NCI-H1105 (cell line): ENCODE measurements at regions not wholly inside any gene's neighbourhood (a gene's known extent, or its start where the extent isn't known, plus 50 kb on each side); places are given as distances from the start of the nearest gene placed in this dataset.
"Not testable (repeated sequence)": the region's sequence is repeated elsewhere in the genome, so short reads cannot be mapped to it uniquely, and the experiment has no call there.

ENCODE experiments used
- DNase-seq: peaks from one replicate; lab custom pipeline; 2025; lab: John Stamatoyannopoulos, UW

- DNase-seq, result no peak
Measured at GRCh38 chr1:196090226-196090625, 518.0 kb downstream of the KCNT2 start.

- DNase-seq, result no peak
Measured at GRCh38 chr1:196088541-196088940, 519.7 kb downstream of the KCNT2 start.

GRCh38 chr1:196078691-196079090 lies 529.5 kb downstream of the KCNT2 start:
- no peak for DNase-seq

- DNase-seq, result no peak
Measured at GRCh38 chr1:196075621-196076020, 532.6 kb downstream of the KCNT2 start.

DNA sequence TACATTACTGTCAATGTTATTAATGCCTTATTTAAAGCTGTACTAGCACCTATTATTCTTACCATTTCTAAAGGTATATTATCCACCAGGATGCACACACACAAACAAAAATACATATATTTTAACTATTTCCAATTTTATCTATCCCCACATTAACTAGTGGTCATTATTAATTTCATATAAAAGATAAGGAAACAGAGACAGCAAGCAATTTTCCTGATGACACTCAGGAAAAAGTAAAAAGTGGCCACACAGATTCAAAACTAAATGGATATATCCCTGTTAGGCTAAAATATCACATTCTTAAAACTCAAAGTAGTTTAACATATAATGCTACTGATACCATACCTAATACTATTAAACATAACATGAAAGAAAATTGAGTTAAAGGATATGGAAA lies 534.1 kb downstream of the KCNT2 start:
- no peak for DNase-seq

DNA sequence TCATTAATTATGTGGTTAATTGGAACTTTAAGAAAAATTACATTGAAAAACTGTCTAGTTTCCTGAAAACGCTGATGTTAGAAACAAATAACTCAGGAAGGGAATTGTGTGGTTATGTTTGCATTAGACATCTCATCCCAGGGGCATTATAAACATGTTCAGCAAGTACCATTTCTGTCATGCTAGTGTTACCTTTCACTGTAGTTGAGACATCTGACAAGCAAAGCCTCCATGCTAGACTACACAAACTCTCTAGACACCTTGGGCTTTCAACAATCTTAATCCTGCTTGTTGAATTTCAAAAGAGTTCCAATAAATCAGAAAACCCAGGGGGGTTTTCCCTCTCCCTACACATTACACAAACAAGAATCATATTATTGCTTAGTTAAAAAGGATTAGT lies 536.8 kb downstream of the KCNT2 start:
- no peak for DNase-seq

DNA sequence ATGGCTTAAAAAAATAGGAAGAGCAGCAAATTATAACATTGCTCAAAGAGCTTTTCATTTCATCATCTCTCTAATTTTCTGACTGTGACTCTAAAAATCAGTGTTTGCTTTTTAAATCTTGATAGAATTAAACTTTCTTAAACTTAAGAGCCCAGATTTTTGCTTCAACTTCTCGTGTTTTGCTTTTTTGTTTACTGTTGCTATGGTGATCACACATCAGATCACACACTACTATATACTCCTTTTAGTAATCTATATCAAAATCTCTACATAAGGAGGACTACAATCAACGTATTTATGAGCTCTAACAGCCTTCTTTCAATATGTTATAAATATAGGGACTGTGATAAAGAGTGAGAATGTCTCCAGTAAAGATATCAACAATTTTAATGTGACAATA lies 537.3 kb downstream of the KCNT2 start:
- no peak for DNase-seq

- DNase-seq, result no peak
Measured at GRCh38 chr1:196063952-196064351, 544.3 kb downstream of the KCNT2 start.

- DNase-seq, result no peak
Measured at GRCh38 chr1:196063294-196063693, 544.9 kb downstream of the KCNT2 start.

DNA sequence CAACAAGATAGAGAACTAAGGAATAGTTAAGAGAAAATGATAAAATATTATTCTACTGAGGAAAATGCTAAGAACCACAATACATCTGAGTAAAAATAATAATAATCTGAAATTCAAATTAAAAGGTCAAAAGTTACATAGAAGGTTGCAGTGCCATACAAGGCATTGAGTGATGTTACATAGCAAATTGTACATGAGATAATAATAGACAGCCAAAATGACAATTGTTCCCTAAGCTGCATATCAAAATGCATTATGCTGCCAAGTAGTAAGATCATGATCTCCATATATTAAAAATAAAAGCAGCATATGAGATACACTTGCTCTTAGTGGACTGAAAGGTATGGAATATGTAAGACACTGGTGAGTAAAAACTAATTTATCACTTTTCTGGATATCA lies 547.7 kb downstream of the KCNT2 start:
- DNase-seq, result no peak

- DNase-seq, result no peak
Measured at GRCh38 chr1:196059210-196059609, 549.0 kb downstream of the KCNT2 start.

DNA sequence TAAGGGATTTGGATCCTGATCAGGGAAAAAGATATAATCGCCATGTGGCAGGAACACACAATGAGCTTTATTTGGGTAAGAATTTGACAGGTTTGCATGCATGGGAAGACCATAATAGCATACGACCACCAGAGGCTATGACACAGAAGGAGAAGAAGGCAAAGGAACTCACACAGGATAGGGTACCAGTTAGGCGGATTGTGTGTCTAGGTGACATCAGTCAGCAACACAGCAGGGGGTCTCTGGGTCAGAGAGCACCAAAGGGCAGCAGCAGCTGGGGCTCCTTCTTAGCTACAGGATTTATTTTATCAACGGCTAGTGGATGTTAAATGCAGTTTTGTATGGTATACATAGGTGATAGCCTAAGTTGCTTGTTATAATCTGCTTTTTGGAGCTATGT lies 551.3 kb downstream of the KCNT2 start:
- DNase-seq, result no peak

GRCh38 chr1:196049407-196049806 lies 558.8 kb downstream of the KCNT2 start:
- DNase-seq, result no peak

DNA sequence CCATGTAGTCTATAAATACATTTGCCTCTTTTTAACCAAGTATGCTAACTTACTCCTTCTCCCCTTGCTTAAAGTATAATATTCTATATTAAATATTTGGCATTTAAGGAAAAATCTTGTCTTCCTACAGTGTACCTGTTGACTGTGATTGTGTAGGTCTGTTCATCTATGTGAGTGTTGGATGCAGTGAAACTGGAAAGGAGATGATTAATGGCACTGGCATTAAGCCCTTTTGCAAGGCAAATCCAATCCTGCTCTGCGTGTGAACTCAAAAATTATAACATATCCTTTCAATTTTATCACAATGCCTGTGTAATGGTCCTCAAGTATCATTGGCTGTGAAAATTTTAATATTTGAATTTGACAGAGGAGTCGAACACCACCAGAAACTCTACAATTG lies 565.0 kb downstream of the KCNT2 start:
- no peak for DNase-seq

DNA sequence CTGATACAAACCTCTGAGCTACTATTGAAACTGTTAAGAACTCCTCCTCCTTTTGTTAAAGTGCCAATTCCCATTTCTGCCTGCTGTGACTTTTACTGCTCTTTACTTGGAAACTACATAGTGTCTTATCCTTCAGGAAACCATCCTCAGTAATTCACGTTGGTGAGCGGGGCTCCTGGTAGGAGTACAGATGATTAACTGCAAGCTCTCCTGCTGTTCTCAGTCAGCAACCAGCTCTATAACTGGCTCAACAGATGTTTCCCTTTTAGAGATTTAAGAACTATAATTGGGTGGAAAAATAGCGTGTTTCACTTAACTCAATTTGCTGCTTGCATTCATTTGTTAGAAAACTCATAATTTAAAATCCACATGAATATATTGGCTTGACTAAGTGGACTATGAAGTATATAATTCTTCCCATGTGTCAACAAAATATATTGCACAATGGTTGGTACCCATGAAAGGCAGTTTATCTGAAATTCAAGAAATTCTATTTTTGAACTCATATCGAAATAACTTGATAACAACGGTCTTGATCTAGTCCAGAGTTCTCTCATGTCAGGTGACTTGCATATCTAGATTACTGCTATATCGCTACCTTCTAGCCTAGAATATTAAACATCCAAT lies 574.0 kb downstream of the KCNT2 start:
- no peak for DNase-seq

DNA sequence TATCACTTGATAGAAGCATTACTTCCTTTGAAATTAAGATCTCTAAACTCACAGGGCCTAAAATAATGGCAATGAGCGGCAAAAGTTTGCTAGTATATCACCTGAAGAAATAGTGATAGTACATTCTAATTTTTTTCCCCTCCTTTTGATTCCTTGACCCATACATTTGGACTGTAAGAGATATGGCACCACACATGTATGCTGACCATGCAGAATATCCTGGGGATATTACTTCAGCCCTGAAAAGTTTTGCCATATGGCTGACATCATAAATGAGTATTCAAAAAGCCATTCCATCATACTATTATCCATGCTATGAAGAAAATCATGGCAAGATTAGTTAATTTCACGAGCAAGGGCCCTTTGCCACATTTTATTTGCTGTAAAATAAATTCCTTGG lies 576.9 kb downstream of the KCNT2 start:
- not testable (repeated sequence) for DNase-seq

- no peak for DNase-seq
Measured at GRCh38 chr1:196030455-196030854, 577.8 kb downstream of the KCNT2 start.

DNA sequence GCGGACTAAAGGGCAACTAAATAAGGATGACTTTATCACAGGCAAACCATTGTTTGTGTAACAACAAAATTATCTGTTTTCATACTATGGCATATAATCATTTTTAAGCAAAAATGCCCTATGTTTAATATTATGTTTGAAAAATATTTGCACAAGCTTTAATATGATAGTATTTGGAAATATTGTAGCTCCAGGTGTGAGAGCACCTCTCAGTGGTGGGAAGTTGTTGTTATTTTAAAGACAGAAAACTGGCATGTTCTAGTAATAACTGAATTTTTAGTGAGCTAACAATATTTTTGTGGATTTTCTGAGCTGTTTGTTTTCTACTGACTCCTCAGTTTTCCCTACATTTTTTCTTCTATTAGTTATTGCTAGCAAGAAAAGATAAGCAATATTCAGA lies 578.8 kb downstream of the KCNT2 start:
- DNase-seq, result no peak

DNA sequence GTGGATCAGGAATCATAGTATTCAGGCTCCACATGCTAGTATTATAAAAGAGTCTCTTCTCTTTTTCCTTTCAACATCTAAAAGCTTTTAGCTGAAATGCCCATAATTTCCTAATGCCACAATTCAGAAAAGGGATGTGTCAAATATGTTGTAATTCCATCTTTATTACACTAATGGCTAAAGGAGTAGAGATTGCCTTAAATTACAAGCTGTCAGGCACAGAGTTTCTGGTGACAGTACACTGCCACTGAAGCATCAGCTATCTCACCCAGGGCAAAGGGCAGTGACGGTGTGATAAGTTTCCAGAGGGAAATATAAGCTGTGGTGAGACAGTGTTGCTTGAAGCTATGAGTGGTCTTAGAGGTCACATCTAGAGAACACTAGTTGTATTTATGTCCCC lies 581.1 kb downstream of the KCNT2 start:
- DNase-seq, result no peak

- not testable (repeated sequence) for DNase-seq
Measured at GRCh38 chr1:196021174-196021573, 587.1 kb downstream of the KCNT2 start.

DNA sequence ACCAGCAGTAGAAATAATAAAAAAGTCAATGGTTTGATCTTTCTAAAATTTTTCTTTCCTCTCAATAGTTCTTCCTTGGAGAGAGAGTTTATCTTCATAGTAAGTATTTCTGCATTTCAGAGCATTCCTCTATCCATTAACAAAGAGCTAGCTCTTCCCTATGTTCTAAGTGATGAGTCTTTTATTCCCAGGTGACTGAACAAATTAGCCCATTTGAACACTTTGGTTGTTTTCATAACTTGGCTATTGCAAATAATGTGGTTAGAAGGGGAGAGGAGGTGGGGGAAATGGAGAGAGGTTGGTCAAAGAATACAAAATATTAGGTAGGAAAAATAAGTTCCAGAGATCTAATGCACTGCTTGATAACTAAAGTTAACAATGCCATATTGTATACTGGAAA lies 598.9 kb downstream of the KCNT2 start:
- DNase-seq, result no peak

DNA sequence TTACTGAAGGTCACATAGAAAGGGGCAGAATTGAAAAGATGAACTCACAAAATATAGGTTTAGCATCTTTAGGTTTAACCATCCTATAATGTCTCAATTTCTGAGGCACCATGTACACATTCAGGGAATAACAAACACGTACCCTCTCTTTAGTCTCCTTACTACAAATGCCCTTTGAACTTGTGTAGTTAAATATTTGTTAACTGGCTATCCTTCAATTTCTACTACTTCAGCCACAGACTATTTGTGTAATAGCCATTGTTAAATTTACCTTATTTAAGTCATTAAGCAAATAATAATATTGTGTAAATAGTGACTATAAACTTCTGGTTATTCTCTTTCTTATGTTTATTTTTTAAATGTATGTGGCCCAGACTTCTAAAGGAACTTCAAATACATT lies 600.5 kb downstream of the KCNT2 start:
- DNase-seq, result no peak

DNA sequence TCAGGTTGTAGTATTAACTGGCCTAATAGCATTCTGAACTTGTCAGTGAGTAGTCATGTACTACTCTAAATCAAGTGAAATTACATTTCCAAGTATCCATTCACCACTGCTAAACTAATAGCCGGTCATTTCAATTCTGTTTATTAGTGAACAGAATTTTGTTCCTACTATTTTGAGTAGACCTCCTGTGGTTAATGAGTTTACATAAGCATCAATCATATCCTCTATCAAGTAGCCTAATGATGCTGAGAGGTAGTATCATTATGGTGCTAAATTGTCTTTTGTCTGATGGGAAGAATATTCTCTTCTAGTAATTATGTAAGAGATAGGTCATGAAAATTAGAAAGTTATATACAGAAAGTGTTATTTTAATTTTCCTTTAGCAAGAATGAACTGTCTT lies 602.8 kb downstream of the KCNT2 start:
- DNase-seq, result no peak

DNA sequence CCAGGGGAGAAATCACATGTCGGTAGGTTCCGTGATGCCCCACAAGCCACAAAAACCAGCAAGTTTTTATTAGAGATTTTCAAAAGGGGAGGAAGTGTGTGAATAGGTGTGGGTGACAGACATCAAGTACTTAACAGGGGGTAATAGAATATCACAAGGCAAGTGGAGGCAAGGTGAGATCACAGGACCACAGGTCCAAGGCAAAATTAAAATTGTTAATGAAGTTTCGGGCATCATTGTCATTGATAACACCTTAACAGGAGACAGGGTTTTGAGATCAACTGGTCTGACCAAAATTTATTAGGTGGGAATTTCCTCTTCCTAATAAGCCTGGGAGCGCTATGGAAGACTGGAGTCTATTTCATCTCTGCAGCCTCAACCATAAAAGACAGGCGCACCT lies 603.9 kb downstream of the KCNT2 start:
- DNase-seq, result not testable (repeated sequence)

DNA sequence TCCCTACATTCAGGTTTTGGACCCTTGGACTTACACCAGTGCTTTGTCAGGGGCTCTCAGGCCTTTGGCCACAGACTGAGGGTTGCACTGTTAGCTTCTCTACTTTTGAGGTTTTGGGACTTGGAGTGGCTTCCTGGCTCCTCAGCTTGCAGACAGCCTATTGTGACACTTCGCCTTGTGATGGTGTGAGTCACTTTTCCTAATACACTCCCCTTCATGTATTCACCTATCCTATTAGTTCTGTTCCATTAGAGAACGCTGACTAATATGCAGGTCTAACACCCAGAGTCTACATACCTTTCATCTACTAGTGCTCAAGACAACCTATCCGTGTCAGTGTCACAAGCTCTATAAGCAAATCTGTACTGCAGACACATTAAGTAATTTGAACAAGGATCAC lies 605.3 kb downstream of the KCNT2 start:
- DNase-seq, result no peak
